ENCODE measurements at regions not wholly inside any gene's neighbourhood (a gene's known extent, or its start where the extent isn't known, plus 50 kb on each side); places are given as distances from the start of the nearest gene placed in this dataset.
"Not testable (repeated sequence)": the region's sequence is repeated elsewhere in the genome, so short reads cannot be mapped to it uniquely, and the experiment has no call there.

GRCh38 chr2:15818881-15819280 is 121.5 kb upstream of the MYCN start:
- Histone ChIP-seq H3K27ac (ENCODE audit: low read depth in 1 of 3, low read length in 2 of 3) (no peak overlapping the region), H3K9me3 (ENCODE audit: control insufficient read depth in 2 of 2, insufficient read depth in 1 of 2, low read depth in 1 of 2, low read length in 1 of 2) (no peaks in the 10 kb centered on the region), H3K4me3 (ENCODE audit: low read depth in 1 of 3, low read length in 3 of 3) (no peak overlapping the region), H3K4me1 (ENCODE audit: control insufficient read depth in 3 of 3, insufficient read depth in 2 of 3, low read depth in 1 of 3, low read length in 2 of 3) (peaks cover 0 to 13% (median 0%) of the 10 kb centered on the region in 3 donors), H3K36me3 (ENCODE audit: control insufficient read depth in 3 of 3, insufficient read depth in 2 of 3, low read depth in 1 of 3, low read length in 3 of 3) (no peaks in the 10 kb centered on the region), H3K27me3 (ENCODE audit: control insufficient read depth in 3 of 3, insufficient read depth in 3 of 3, low read length in 3 of 3) (no peaks in the 10 kb centered on the region)
- no peak for DNase-seq
- no peak for FAIRE-seq
- 75 to 94% (median 83%) methylated on average over 2 of the region's 2 CpGs for WGBS, 3 donors

- Histone ChIP-seq H3K4me1 (ENCODE audit: control insufficient read depth in 3 of 3, insufficient read depth in 2 of 3, low read depth in 1 of 3, low read length in 2 of 3) (peaks cover 0 to 13% (median 0%) of the 10 kb centered on the region in 3 donors), H3K4me3 (ENCODE audit: low read depth in 1 of 3, low read length in 3 of 3) (no peak overlapping the region), H3K27ac (ENCODE audit: low read depth in 1 of 3, low read length in 2 of 3) (no peak overlapping the region), H3K27me3 (ENCODE audit: control insufficient read depth in 3 of 3, insufficient read depth in 3 of 3, low read length in 3 of 3) (no peaks in the 10 kb centered on the region), H3K9me3 (ENCODE audit: control insufficient read depth in 2 of 2, insufficient read depth in 1 of 2, low read depth in 1 of 2, low read length in 1 of 2) (no peaks in the 10 kb centered on the region), H3K36me3 (ENCODE audit: control insufficient read depth in 3 of 3, insufficient read depth in 2 of 3, low read depth in 1 of 3, low read length in 3 of 3) (no peaks in the 10 kb centered on the region)
- no peak for DNase-seq
- WGBS, 3 donors = 63 to 76% (median 68%) methylated on average over 10 of the region's 10 CpGs
- FAIRE-seq = no peak
Measured at GRCh38 chr2:15819562-15820256, 120.6 kb upstream of the MYCN start.

- no peaks in the 10 kb centered on the region for H3K9me3 ChIP-seq (ENCODE audit: control insufficient read depth in 2 of 2, insufficient read depth in 1 of 2, low read depth in 1 of 2, low read length in 1 of 2)
- no peak for DNase-seq
- 71 to 81% (median 80%) methylated on average over 7 of the region's 7 CpGs for WGBS, 3 donors
- no peaks in the 10 kb centered on the region for H3K36me3 ChIP-seq (ENCODE audit: control insufficient read depth in 3 of 3, insufficient read depth in 2 of 3, low read depth in 1 of 3, low read length in 3 of 3)
- H3K4me1 ChIP-seq (ENCODE audit: control insufficient read depth in 3 of 3, insufficient read depth in 2 of 3, low read depth in 1 of 3, low read length in 2 of 3) = peaks cover 0 to 13% (median 0%) of the 10 kb centered on the region in 3 donors
- no peaks in the 10 kb centered on the region for H3K27me3 ChIP-seq (ENCODE audit: control insufficient read depth in 3 of 3, insufficient read depth in 3 of 3, low read length in 3 of 3)
- no peak overlapping the region for H3K4me3 ChIP-seq (ENCODE audit: low read depth in 1 of 3, low read length in 3 of 3)
- FAIRE-seq = no peak
- H3K27ac ChIP-seq (ENCODE audit: low read depth in 1 of 3, low read length in 2 of 3) = no peak overlapping the region
Measured at GRCh38 chr2:15820257-15820566, 120.1 kb upstream of the MYCN start.

- DNase-seq (no peak), FAIRE-seq (no peak)
- no peaks in the 10 kb centered on the region for H3K9me3 ChIP-seq (ENCODE audit: control insufficient read depth in 2 of 2, insufficient read depth in 1 of 2, low read depth in 1 of 2, low read length in 1 of 2)
- no peak overlapping the region for H3K27ac ChIP-seq (ENCODE audit: low read depth in 1 of 3, low read length in 2 of 3)
- H3K4me3 ChIP-seq (ENCODE audit: low read depth in 1 of 3, low read length in 3 of 3) = no peak overlapping the region
- 88 to 95% (median 89%) methylated on average over 2 of the region's 2 CpGs for WGBS, 3 donors
- no peaks in the 10 kb centered on the region for H3K36me3 ChIP-seq (ENCODE audit: control insufficient read depth in 3 of 3, insufficient read depth in 2 of 3, low read depth in 1 of 3, low read length in 3 of 3)
- peaks cover 0 to 13% (median 0%) of the 10 kb centered on the region in 3 donors for H3K4me1 ChIP-seq (ENCODE audit: control insufficient read depth in 3 of 3, insufficient read depth in 2 of 3, low read depth in 1 of 3, low read length in 2 of 3)
- H3K27me3 ChIP-seq (ENCODE audit: control insufficient read depth in 3 of 3, insufficient read depth in 3 of 3, low read length in 3 of 3) = no peaks in the 10 kb centered on the region
Measured at GRCh38 chr2:15820927-15821326, 119.4 kb upstream of the MYCN start.

- FAIRE-seq (no peak), DNase-seq (no peak)
- Histone ChIP-seq H3K9me3 (ENCODE audit: control insufficient read depth in 2 of 2, insufficient read depth in 1 of 2, low read depth in 1 of 2, low read length in 1 of 2) (no peaks in the 10 kb centered on the region), H3K27me3 (ENCODE audit: control insufficient read depth in 3 of 3, insufficient read depth in 3 of 3, low read length in 3 of 3) (no peaks in the 10 kb centered on the region), H3K27ac (ENCODE audit: low read depth in 1 of 3, low read length in 2 of 3) (no peak overlapping the region), H3K4me3 (ENCODE audit: low read depth in 1 of 3, low read length in 3 of 3) (no peak overlapping the region), H3K4me1 (ENCODE audit: control insufficient read depth in 3 of 3, insufficient read depth in 2 of 3, low read depth in 1 of 3, low read length in 2 of 3) (peaks cover 0 to 21% (median 4%) of the 10 kb centered on the region in 3 donors), H3K36me3 (ENCODE audit: control insufficient read depth in 3 of 3, insufficient read depth in 2 of 3, low read depth in 1 of 3, low read length in 3 of 3) (no peaks in the 10 kb centered on the region)
- WGBS, 3 donors = 88 to 89% (median 88%) methylated on average over 9 of the region's 9 CpGs
Measured at GRCh38 chr2:15822151-15823044, 118.0 kb upstream of the MYCN start.

- Histone ChIP-seq H3K4me3 (ENCODE audit: low read depth in 1 of 3, low read length in 3 of 3) (no peak overlapping the region), H3K9me3 (ENCODE audit: control insufficient read depth in 2 of 2, insufficient read depth in 1 of 2, low read depth in 1 of 2, low read length in 1 of 2) (no peaks in the 10 kb centered on the region), H3K27ac (ENCODE audit: low read depth in 1 of 3, low read length in 2 of 3) (no peak overlapping the region), H3K36me3 (ENCODE audit: control insufficient read depth in 3 of 3, insufficient read depth in 2 of 3, low read depth in 1 of 3, low read length in 3 of 3) (no peaks in the 10 kb centered on the region), H3K27me3 (ENCODE audit: control insufficient read depth in 3 of 3, insufficient read depth in 3 of 3, low read length in 3 of 3) (no peaks in the 10 kb centered on the region), H3K4me1 (ENCODE audit: control insufficient read depth in 3 of 3, insufficient read depth in 2 of 3, low read depth in 1 of 3, low read length in 2 of 3) (peaks cover 0 to 21% (median 4%) of the 10 kb centered on the region in 3 donors)
- WGBS, 3 donors = 73 to 77% (median 76%) methylated on average over 10 of the region's 10 CpGs
- FAIRE-seq (no peak), DNase-seq (no peak)
Measured at GRCh38 chr2:15823459-15824396, 116.6 kb upstream of the MYCN start.

GRCh38 chr2:15824467-15824866 is 115.9 kb upstream of the MYCN start:
- not testable (repeated sequence) for H3K36me3 ChIP-seq (ENCODE audit: control insufficient read depth in 3 of 3, insufficient read depth in 2 of 3, low read depth in 1 of 3, low read length in 3 of 3); H3K27ac ChIP-seq (ENCODE audit: low read depth in 1 of 3, low read length in 2 of 3); FAIRE-seq; DNase-seq; H3K27me3 ChIP-seq (ENCODE audit: control insufficient read depth in 3 of 3, insufficient read depth in 3 of 3, low read length in 3 of 3); H3K9me3 ChIP-seq (ENCODE audit: control insufficient read depth in 2 of 2, insufficient read depth in 1 of 2, low read depth in 1 of 2, low read length in 1 of 2); H3K4me3 ChIP-seq (ENCODE audit: low read depth in 1 of 3, low read length in 3 of 3)
- WGBS, 3 donors = 71 to 84% (median 74%) methylated on average over 7 of the region's 7 CpGs
- peaks cover 0 to 14% (median 4%) of the 10 kb centered on the region in 3 donors for H3K4me1 ChIP-seq (ENCODE audit: control insufficient read depth in 3 of 3, insufficient read depth in 2 of 3, low read depth in 1 of 3, low read length in 2 of 3)

Measured in small intestine (tissue), 7 donors.